ENCODE measurements at regions not wholly inside any gene's neighbourhood (a gene's known extent, or its start where the extent isn't known, plus 50 kb on each side); places are given as distances from the start of the nearest gene placed in this dataset.
"Not testable (repeated sequence)": the region's sequence is repeated elsewhere in the genome, so short reads cannot be mapped to it uniquely, and the experiment has no call there.

DNA sequence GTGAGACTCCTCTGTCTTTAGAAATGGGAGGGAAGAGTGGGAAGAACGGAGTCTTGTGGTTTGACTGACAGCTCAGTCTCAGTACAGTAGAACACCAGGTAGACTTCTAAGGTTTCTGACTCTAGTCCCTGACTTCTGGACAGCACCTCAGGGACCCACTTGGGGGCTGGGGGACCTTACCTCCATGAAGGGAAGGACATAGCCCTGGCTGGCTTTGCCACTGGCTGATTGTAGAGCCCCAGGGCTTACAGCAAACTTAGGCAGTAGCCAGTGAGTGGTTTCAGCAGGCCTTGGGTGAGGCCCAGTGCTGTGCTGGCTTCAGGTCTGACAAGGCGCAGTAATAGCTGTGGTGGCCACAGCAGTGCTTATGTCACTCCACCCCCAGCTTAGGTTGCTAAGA lies 290.0 kb upstream of the PRR16 start:
- WGBS (ENCODE audit: insufficient coverage) = 100% methylated on average over 2 of the region's 2 CpGs
- Histone ChIP-seq H3K9me3 (replicated peaks; ENCODE audit: control insufficient read depth, low read depth, low read length) (no peaks in the 10 kb centered on the region), H3K27me3 (ENCODE audit: control insufficient read depth, insufficient read depth, low read length) (no peaks in the 10 kb centered on the region), H3K27ac (ENCODE audit: low read length) (no peak overlapping the region), H3K36me3 (ENCODE audit: control insufficient read depth, insufficient read depth, low read length) (no peaks in the 10 kb centered on the region), H3K4me3 (ENCODE audit: low read length) (no peak overlapping the region), H3K4me1 (ENCODE audit: control insufficient read depth, insufficient read depth, low read length) (no peaks in the 10 kb centered on the region)
- no peak for DNase-seq

DNA sequence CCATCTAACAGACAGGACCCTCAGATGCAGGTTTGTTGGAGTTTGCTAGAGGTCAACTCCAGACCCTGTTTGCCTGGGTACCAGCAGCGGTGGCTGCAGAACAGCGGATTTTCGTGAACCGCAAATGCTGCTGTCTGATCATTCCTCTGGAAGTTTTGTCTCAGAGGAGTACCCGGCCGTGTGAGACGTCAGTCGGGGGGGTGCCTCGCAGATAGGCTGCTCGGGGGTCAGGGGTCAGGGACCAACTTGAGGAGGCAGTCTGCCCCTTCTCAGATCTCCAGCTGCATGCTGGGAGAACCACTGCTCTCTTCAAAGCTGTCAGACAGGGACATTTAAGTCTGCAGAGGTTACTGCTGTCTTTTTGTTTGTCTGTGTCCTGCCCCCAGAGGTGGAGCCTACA lies 282.9 kb upstream of the PRR16 start:
- H3K27ac ChIP-seq (ENCODE audit: low read length); H3K9me3 ChIP-seq (replicated peaks; ENCODE audit: control insufficient read depth, low read depth, low read length); H3K27me3 ChIP-seq (ENCODE audit: control insufficient read depth, insufficient read depth, low read length); DNase-seq; H3K4me1 ChIP-seq (ENCODE audit: control insufficient read depth, insufficient read depth, low read length); H3K36me3 ChIP-seq (ENCODE audit: control insufficient read depth, insufficient read depth, low read length); H3K4me3 ChIP-seq (ENCODE audit: low read length): not testable (repeated sequence)
- WGBS (ENCODE audit: insufficient coverage) = 97% methylated on average over 10 of the region's 10 CpGs

GRCh38 chr5:120194650-120195049 lies 269.4 kb upstream of the PRR16 start:
- not testable (repeated sequence) for DNase-seq; H3K4me1 ChIP-seq (ENCODE audit: control insufficient read depth, insufficient read depth, low read length); H3K27me3 ChIP-seq (ENCODE audit: control insufficient read depth, insufficient read depth, low read length); H3K36me3 ChIP-seq (ENCODE audit: control insufficient read depth, insufficient read depth, low read length); H3K4me3 ChIP-seq (ENCODE audit: low read length); H3K27ac ChIP-seq (ENCODE audit: low read length); H3K9me3 ChIP-seq (replicated peaks; ENCODE audit: control insufficient read depth, low read depth, low read length)
- no CpG with 5 or more reads among the region's 2 CpGs for WGBS (ENCODE audit: insufficient coverage)

DNA sequence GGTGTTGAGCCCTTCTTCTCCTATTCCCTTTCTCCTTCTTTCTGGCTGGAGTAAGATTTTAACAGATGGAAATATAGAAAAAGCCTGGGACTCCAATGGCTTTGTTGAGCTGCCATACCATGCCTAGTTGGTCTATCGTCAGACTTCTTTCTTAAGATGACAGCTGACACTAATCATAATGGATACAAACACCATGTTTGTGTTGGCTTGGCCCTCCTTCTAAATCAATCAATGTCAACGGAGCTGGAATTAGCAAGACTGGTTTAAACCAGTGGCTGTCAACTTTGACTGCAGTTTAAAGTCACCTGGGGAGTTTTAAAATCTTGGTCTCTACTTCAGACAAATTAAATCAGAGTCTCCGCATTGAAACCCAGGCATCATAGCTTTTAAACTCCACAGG lies 264.5 kb upstream of the PRR16 start:
- Histone ChIP-seq H3K4me3 (ENCODE audit: low read length) (no peak overlapping the region), H3K27me3 (ENCODE audit: control insufficient read depth, insufficient read depth, low read length) (no peaks in the 10 kb centered on the region), H3K27ac (ENCODE audit: low read length) (no peak overlapping the region), H3K36me3 (ENCODE audit: control insufficient read depth, insufficient read depth, low read length) (no peaks in the 10 kb centered on the region), H3K9me3 (replicated peaks; ENCODE audit: control insufficient read depth, low read depth, low read length) (no peaks in the 10 kb centered on the region), H3K4me1 (ENCODE audit: control insufficient read depth, insufficient read depth, low read length) (no peaks in the 10 kb centered on the region)
- no peak for DNase-seq
- WGBS (ENCODE audit: insufficient coverage) = no CpG with 5 or more reads among the region's 3 CpGs

DNA sequence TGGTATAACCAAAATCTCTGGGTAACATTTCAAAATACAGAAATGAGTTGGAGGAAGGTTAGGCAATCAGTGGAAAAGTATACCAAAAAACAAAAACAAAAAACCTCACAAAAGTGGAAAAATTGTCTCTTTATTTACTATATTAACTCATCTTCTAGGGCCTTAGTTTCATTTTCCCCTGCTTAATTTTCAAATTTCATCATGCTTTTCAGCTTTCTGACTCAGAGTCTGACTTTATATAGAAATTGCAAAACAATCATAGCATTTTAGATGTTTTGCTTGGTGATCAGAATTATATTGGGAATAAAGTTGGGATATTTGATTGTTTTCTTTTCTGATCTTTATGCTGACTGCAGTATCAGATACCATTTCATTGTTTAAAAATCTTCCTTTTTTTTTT lies 257.0 kb upstream of the PRR16 start:
- no peak for DNase-seq
- Histone ChIP-seq H3K4me3 (ENCODE audit: low read length) (no peak overlapping the region), H3K4me1 (ENCODE audit: control insufficient read depth, insufficient read depth, low read length) (no peaks in the 10 kb centered on the region), H3K27me3 (ENCODE audit: control insufficient read depth, insufficient read depth, low read length) (no peaks in the 10 kb centered on the region), H3K9me3 (replicated peaks; ENCODE audit: control insufficient read depth, low read depth, low read length) (no peaks in the 10 kb centered on the region), H3K27ac (ENCODE audit: low read length) (no peak overlapping the region), H3K36me3 (ENCODE audit: control insufficient read depth, insufficient read depth, low read length) (no peaks in the 10 kb centered on the region)

DNA sequence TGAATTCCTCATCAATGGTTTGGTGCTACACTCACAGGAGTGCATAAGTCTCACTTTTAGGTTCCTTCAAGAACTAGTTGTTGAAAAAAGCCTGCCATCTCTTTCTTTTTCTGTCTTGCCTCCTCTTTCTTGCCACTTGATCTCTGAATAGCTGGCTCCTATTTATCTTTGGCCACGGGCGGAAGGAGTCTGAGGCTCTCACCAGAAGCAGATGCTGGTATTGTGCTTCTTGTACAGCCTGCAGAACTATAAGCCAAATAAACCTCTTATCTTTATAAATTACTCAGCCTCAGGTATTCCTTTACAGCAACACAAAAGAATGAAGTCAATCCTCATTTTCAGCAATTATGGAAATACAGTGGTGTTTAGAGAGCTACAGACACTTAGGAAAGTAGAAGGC lies 247.1 kb upstream of the PRR16 start:
- Histone ChIP-seq H3K36me3 (ENCODE audit: control insufficient read depth, insufficient read depth, low read length) (no peaks in the 10 kb centered on the region), H3K4me1 (ENCODE audit: control insufficient read depth, insufficient read depth, low read length) (no peaks in the 10 kb centered on the region), H3K4me3 (ENCODE audit: low read length) (no peak overlapping the region), H3K27ac (ENCODE audit: low read length) (no peak overlapping the region), H3K9me3 (replicated peaks; ENCODE audit: control insufficient read depth, low read depth, low read length) (no peaks in the 10 kb centered on the region), H3K27me3 (ENCODE audit: control insufficient read depth, insufficient read depth, low read length) (no peaks in the 10 kb centered on the region)
- DNase-seq = no peak
- WGBS (ENCODE audit: insufficient coverage) = 100% methylated on average over 2 of the region's 2 CpGs

DNA sequence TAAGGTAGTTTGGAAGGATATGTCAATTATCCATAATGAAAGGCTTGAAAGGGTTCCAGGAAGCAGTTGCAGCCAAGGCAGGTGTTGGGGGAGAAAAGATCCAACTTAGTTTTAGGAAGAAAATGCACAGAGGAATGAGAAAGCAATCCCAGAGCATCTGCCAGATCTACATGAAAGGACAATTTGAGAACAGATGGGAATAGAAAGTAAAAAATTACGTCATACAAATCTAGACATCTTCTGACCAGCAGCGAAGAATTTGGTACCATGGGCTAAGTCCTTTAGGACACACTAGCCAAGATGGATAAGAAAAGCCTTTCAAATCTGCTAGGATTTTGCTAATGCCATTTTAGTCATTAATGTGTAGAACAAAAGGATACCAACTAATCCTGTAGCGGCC lies 244.1 kb upstream of the PRR16 start:
- no CpG with 5 or more reads among the region's 3 CpGs for WGBS (ENCODE audit: insufficient coverage)
- no peak overlapping the region for H3K4me3 ChIP-seq (ENCODE audit: low read length)
- no peaks in the 10 kb centered on the region for H3K27me3 ChIP-seq (ENCODE audit: control insufficient read depth, insufficient read depth, low read length)
- no peaks in the 10 kb centered on the region for H3K4me1 ChIP-seq (ENCODE audit: control insufficient read depth, insufficient read depth, low read length)
- H3K27ac ChIP-seq (ENCODE audit: low read length) = no peak overlapping the region
- no peaks in the 10 kb centered on the region for H3K36me3 ChIP-seq (ENCODE audit: control insufficient read depth, insufficient read depth, low read length)
- no peaks in the 10 kb centered on the region for H3K9me3 ChIP-seq (replicated peaks; ENCODE audit: control insufficient read depth, low read depth, low read length)
- no peak for DNase-seq

GRCh38 chr5:120225524-120225923 lies 238.6 kb upstream of the PRR16 start:
- Histone ChIP-seq H3K36me3 (ENCODE audit: control insufficient read depth, insufficient read depth, low read length) (no peaks in the 10 kb centered on the region), H3K4me1 (ENCODE audit: control insufficient read depth, insufficient read depth, low read length) (no peaks in the 10 kb centered on the region), H3K9me3 (replicated peaks; ENCODE audit: control insufficient read depth, low read depth, low read length) (no peaks in the 10 kb centered on the region), H3K4me3 (ENCODE audit: low read length) (no peak overlapping the region), H3K27me3 (ENCODE audit: control insufficient read depth, insufficient read depth, low read length) (no peaks in the 10 kb centered on the region), H3K27ac (ENCODE audit: low read length) (no peak overlapping the region)
- no peak for DNase-seq
- no CpG with 5 or more reads among the region's 2 CpGs for WGBS (ENCODE audit: insufficient coverage)

DNA sequence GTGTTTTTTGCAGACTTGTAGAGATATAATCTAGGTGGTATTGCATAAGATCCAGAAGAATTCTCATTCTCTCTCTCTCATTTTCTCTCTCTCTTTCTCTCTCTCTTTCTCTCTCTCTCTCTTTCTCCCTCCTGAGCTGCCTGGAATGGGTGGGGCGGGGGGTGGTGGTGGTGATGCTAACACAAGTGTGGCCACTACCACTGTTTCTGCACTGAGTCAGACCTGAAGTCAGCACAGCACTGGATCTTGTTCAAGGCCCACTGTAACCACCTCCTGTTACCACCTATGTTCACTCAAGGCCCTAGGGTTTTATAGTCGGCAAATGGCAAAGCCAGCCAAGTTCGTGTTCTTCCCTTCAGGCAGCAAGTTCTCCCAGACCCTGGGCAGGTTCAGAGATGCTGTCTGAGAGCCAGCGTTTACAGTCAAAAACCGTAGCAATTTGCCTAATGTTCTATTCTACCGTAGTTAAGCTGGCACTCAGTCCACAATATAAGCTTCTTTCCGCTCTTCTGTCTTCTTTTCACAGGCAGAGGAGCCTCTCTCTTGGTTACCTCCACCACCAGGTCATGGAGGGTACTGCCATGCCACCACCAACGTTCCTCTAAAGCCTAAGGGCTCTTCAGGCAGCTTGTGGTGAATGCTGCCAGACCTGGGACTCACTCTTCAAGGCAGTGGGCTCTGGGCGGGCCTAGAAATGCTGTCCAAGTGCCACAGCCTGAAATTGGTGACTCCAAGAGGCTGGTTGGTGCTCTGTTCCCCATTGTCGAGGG lies 235.7 kb upstream of the PRR16 start:
- Histone ChIP-seq H3K27me3 (ENCODE audit: control insufficient read depth, insufficient read depth, low read length) (no peaks in the 10 kb centered on the region), H3K4me3 (ENCODE audit: low read length) (no peak overlapping the region), H3K27ac (ENCODE audit: low read length) (no peak overlapping the region), H3K4me1 (ENCODE audit: control insufficient read depth, insufficient read depth, low read length) (no peaks in the 10 kb centered on the region), H3K36me3 (ENCODE audit: control insufficient read depth, insufficient read depth, low read length) (no peaks in the 10 kb centered on the region), H3K9me3 (replicated peaks; ENCODE audit: control insufficient read depth, low read depth, low read length) (no peaks in the 10 kb centered on the region)
- DNase-seq = no peak
- WGBS (ENCODE audit: insufficient coverage) = 85% methylated on average over 8 of the region's 10 CpGs

GRCh38 chr5:120229036-120229435 lies 235.1 kb upstream of the PRR16 start:
- no CpG with 5 or more reads among the region's 1 CpG for WGBS (ENCODE audit: insufficient coverage)
- Histone ChIP-seq H3K27ac (ENCODE audit: low read length) (no peak overlapping the region), H3K36me3 (ENCODE audit: control insufficient read depth, insufficient read depth, low read length) (no peaks in the 10 kb centered on the region), H3K4me3 (ENCODE audit: low read length) (no peak overlapping the region), H3K27me3 (ENCODE audit: control insufficient read depth, insufficient read depth, low read length) (no peaks in the 10 kb centered on the region), H3K9me3 (replicated peaks; ENCODE audit: control insufficient read depth, low read depth, low read length) (no peaks in the 10 kb centered on the region), H3K4me1 (ENCODE audit: control insufficient read depth, insufficient read depth, low read length) (no peaks in the 10 kb centered on the region)
- no peak for DNase-seq

GRCh38 chr5:120231563-120231962 lies 232.5 kb upstream of the PRR16 start:
- H3K27ac ChIP-seq (ENCODE audit: low read length) = no peak overlapping the region
- DNase-seq = no peak
- WGBS (ENCODE audit: insufficient coverage) = no CpG with 5 or more reads among the region's 1 CpG
- H3K4me1 ChIP-seq (ENCODE audit: control insufficient read depth, insufficient read depth, low read length) = no peaks in the 10 kb centered on the region
- no peak overlapping the region for H3K4me3 ChIP-seq (ENCODE audit: low read length)
- H3K9me3 ChIP-seq (replicated peaks; ENCODE audit: control insufficient read depth, low read depth, low read length) = no peaks in the 10 kb centered on the region
- H3K36me3 ChIP-seq (ENCODE audit: control insufficient read depth, insufficient read depth, low read length) = no peaks in the 10 kb centered on the region
- no peaks in the 10 kb centered on the region for H3K27me3 ChIP-seq (ENCODE audit: control insufficient read depth, insufficient read depth, low read length)

Measured in muscle of leg (tissue), 3 donors.